H1 (cell line): ENCODE measurements at regions not wholly inside any gene's neighbourhood (a gene's known extent, or its start where the extent isn't known, plus 50 kb on each side); places are given as distances from the start of the nearest gene placed in this dataset.

ENCODE experiments used
- CHD7 ChIP-seq: fragments of 300-600 bp; sonication (generic); IDR thresholded peaks from 2 replicates; pipeline ENCODE4 v1.7.1; 2012; ENCODE audit warnings: low read length, moderate library complexity, mild to moderate bottlenecking, inconsistent platforms; ENCODE audit not compliant: insufficient replicate concordance
- EGR1 ChIP-seq: IDR thresholded peaks from 2 replicates; pipeline ENCODE4 v1.6.1; 2011; ENCODE audit warnings: low read depth, low read length, borderline replicate concordance

GRCh38 chr9:24672336-24672735, 126.6 kb upstream of the IZUMO3 start (continued):
- TF ChIP-seq CHD7, result no peak
- TF ChIP-seq EGR1, result no peak
